ENCODE measurements at regions not wholly inside any gene's neighbourhood (a gene's known extent, or its start where the extent isn't known, plus 50 kb on each side); places are given as distances from the start of the nearest gene placed in this dataset.

- POLR2A ChIA-PET = no interaction called here
- no peak for DNase-seq (ENCODE audit: low read depth, low spot score)
- Histone ChIP-seq H3K9me1 (replicated peaks; ENCODE audit: control insufficient read depth, extremely low read depth, insufficient read depth, low read length) (no peaks in the 10 kb centered on the region), H3K27ac (ENCODE audit: insufficient read depth, low read depth, low read length) (no peak overlapping the region), H3K4me1 (ENCODE audit: control insufficient read depth, extremely low read depth, insufficient read depth, low read length) (no peaks in the 10 kb centered on the region), H3K4me3 (replicated peaks in 1 of 3; ENCODE audit: insufficient read depth in 1 of 3, low read depth in 1 of 3, low read length in 3 of 3) (no peak overlapping the region), H3K36me3 (ENCODE audit: control insufficient read depth in 2 of 2, extremely low read depth in 1 of 2, insufficient read depth in 2 of 2, low read length in 2 of 2) (no peaks in the 10 kb centered on the region), H3K9me3 (replicated peaks; ENCODE audit: control insufficient read depth, insufficient read depth, low read length) (no peaks in the 10 kb centered on the region), H3K9ac (replicated peaks; ENCODE audit: extremely low read depth, insufficient read depth, low read length) (no peak overlapping the region), H4K20me1 (replicated peaks; ENCODE audit: control insufficient read depth, extremely low read depth, insufficient read depth, low read length) (no peaks in the 10 kb centered on the region), H3K4me2 (ENCODE audit: insufficient read depth, low read length) (no peak overlapping the region), H3K27me3 (ENCODE audit: control insufficient read depth in 2 of 2, insufficient read depth in 2 of 2, low read length in 2 of 2) (no peaks in the 10 kb centered on the region), H2AFZ (ENCODE audit: low read depth, low read length) (no peak overlapping the region), H3K79me2 (ENCODE audit: control insufficient read depth, insufficient read depth, low read length) (no peaks in the 10 kb centered on the region)
- TF ChIP-seq JUN (IDR thresholded peaks at IDR 0.05; ENCODE audit: borderline replicate concordance, insufficient read depth, insufficient read length, low read depth) = no peak
- no peak for TF ChIP-seq FOS (IDR thresholded peaks at IDR 0.05; ENCODE audit: borderline replicate concordance, insufficient read depth, low read length)
- TF ChIP-seq POLR2A (IDR thresholded peaks at IDR 0.05; ENCODE audit: low read depth, low read length) = no peak
- no peak for TF ChIP-seq EZH2 (IDR thresholded peaks at IDR 0.05; ENCODE audit: borderline replicate concordance, low read depth, low read length, severe bottlenecking)
- TF ChIP-seq POLR2AphosphoS5 (IDR thresholded peaks at IDR 0.05; ENCODE audit: insufficient read depth, low read depth, low read length) = no peak
- TF ChIP-seq MAX (IDR thresholded peaks at IDR 0.05; ENCODE audit: insufficient read depth, insufficient read length) = no peak
- TF ChIP-seq GATA2 (IDR thresholded peaks at IDR 0.05; ENCODE audit: insufficient read depth, insufficient read length, low read depth, low read length) = no peak
- no peak for TF ChIP-seq MYC (IDR thresholded peaks at IDR 0.05; ENCODE audit: low read depth, low read length)
- no peak for TF ChIP-seq CTCF (IDR thresholded peaks at IDR 0.05; ENCODE audit: extremely low read depth in 1 of 2, insufficient read depth in 1 of 2, low read depth in 1 of 2, low read length in 2 of 2)
- CTCF ChIA-PET = no interaction called here
- FAIRE-seq = no peak
- intact Hi-C loops (cut with micrococcal nuclease) = no loop called here
- dilution Hi-C loops (cut with MboI; ENCODE audit: extremely low pct_ligation_motif_present, low sequenced_read_pairs) = no loop called here
- no TSS peak for BruUV-seq (replicated peaks)
These were observed 237.5 kb upstream of the ATP6AP2 start for GRCh38 chrX:40343319-40343718.

Data from endothelial cell of umbilical vein (primary cell).